OCI-LY1 (cell line): ENCODE measurements at regions not wholly inside any gene's neighbourhood (a gene's known extent, or its start where the extent isn't known, plus 50 kb on each side); places are given as distances from the start of the nearest gene placed in this dataset.

Source experiments
- H2AFZ ChIP-seq: fragments of 200-600 bp; sonication (generic), shearing (Covaris generic); 2 replicates; pipeline ENCODE4 v1.6.0; 2014; ENCODE audit warnings: antibody characterized with exemption, mild to moderate bottlenecking, low read length
- H3F3A ChIP-seq: fragments of 200-600 bp; sonication (generic), shearing (Covaris generic); 2 replicates; pipeline ENCODE4 v1.6.0; 2014; ENCODE audit warnings: mild to moderate bottlenecking, antibody characterized with exemption, low read length, moderate library complexity; ENCODE audit not compliant: insufficient read depth
- H3K27ac ChIP-seq: fragments of 200-600 bp; sonication (generic); 2 replicates; pipeline ENCODE4 v1.5.1; 2014; ENCODE audit warnings: low read length, mixed run types, mild to moderate bottlenecking, low read depth; ENCODE audit not compliant: poor library complexity, severe bottlenecking
- H3K27me3 ChIP-seq: fragments of 200-600 bp; sonication (generic); 2 replicates; pipeline ENCODE4 v1.6.0; 2014; ENCODE audit warnings: antibody characterized with exemption, mild to moderate bottlenecking, low read length, moderate library complexity; ENCODE audit not compliant: insufficient read depth
- H3K36me3 ChIP-seq: fragments of 200-600 bp; sonication (generic); 2 replicates; pipeline ENCODE4 v1.6.1; 2014; ENCODE audit warnings: mild to moderate bottlenecking, antibody characterized with exemption, low read length, moderate library complexity, mixed read lengths; ENCODE audit not compliant: insufficient read depth
- H3K4me1 ChIP-seq: fragments of 200-600 bp; sonication (generic); 2 replicates; pipeline ENCODE4 v1.5.1; 2014; ENCODE audit warnings: mild to moderate bottlenecking, low read length, moderate library complexity; ENCODE audit not compliant: insufficient read depth, severe bottlenecking
- H3K4me2 ChIP-seq: fragments of 200-600 bp; sonication (generic), shearing (Covaris generic); 2 replicates; pipeline ENCODE4 v1.6.1; 2014; ENCODE audit warnings: low read length
- H3K4me3 ChIP-seq: fragments of 200-600 bp; sonication (generic); 2 replicates; pipeline ENCODE4 v1.5.1; 2014; ENCODE audit warnings: low read length, low read depth, mild to moderate bottlenecking, mixed read lengths; ENCODE audit not compliant: poor library complexity, severe bottlenecking
- H3K79me2 ChIP-seq: fragments of 200-600 bp; shearing (Covaris generic); 2 replicates; pipeline ENCODE4 v1.6.1; 2016; ENCODE audit warnings: mixed run types, low read length, mixed read lengths; ENCODE audit not compliant: insufficient read depth
- H3K9ac ChIP-seq: fragments of 200-600 bp; sonication (generic), shearing (Covaris generic); 2 replicates; pipeline ENCODE4 v1.6.1; 2014; ENCODE audit warnings: mild to moderate bottlenecking, low read length, mixed read lengths
- H3K9me2 ChIP-seq: fragments of 200-600 bp; sonication (generic), shearing (Covaris generic); 2 replicates; pipeline ENCODE4 v1.6.1; 2014; ENCODE audit warnings: low read depth, mild to moderate bottlenecking, low read length, mixed read lengths
- H3K9me3 ChIP-seq: fragments of 200-600 bp; shearing (Covaris generic); 2 replicates; pipeline ENCODE4 v1.6.1; 2014; ENCODE audit warnings: low read length, mixed read lengths
- H4K20me1 ChIP-seq: fragments of 200-600 bp; sonication (generic), shearing (Covaris generic); 2 replicates; pipeline ENCODE4 v1.6.0; 2016; ENCODE audit warnings: mild to moderate bottlenecking, low read length; ENCODE audit not compliant: insufficient read depth
- CTCF ChIP-seq: fragments of 200-600 bp; sonication (generic), shearing (Covaris generic); IDR thresholded peaks from 2 replicates; pipeline ENCODE4 v1.5.1; 2017; ENCODE audit warnings: mild to moderate bottlenecking, antibody characterized with exemption, low read length, moderate library complexity, mixed read lengths
- EZH2 ChIP-seq: fragments of 200-600 bp; sonication (generic), shearing (Covaris generic); IDR thresholded peaks from 2 replicates; pipeline ENCODE4 v1.8.0; 2017; ENCODE audit warnings: borderline replicate concordance, mixed run types, mild to moderate bottlenecking, antibody characterized with exemption, low read length, moderate library complexity, mixed read lengths

- Histone ChIP-seq H3F3A (no peaks in the 10 kb centered on the region), H4K20me1 (no peaks in the 10 kb centered on the region), H3K4me3 (no peak overlapping the region), H3K4me2 (no peak overlapping the region), H3K4me1 (peaks cover 18% of the 10 kb centered on the region), H3K9me3 (no peaks in the 10 kb centered on the region), H3K9ac (no peak overlapping the region), H3K36me3 (no peaks in the 10 kb centered on the region), H2AFZ (no peak overlapping the region), H3K27ac (no peak overlapping the region), H3K27me3 (no peaks in the 10 kb centered on the region), H3K9me2 (no peaks in the 10 kb centered on the region), H3K79me2 (no peaks in the 10 kb centered on the region)
- TF ChIP-seq EZH2 (no peak), CTCF (no peak)
These were observed 59.7 kb upstream of the PHLPP1 start for GRCh38 chr18:62655520-62656219.

DNA sequence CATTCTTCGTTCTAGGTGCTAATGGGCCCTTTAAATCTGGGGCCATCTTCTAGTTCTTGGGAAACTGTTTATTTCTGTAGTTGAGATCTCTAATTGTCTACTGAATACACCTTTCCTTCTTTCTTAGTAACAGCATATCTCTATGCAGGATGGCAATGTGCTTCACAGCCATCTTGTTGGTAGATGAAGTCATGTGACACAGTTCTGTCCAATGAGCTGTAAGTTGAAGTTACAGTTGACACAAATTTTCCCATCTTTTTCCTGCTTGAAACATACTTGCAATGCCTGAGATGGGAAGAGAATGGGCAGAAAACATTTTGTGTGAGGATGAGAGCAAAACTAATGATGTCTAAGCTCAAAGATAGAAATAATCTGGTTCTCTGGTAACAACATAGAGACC lies 57.3 kb upstream of the PHLPP1 start:
- no peak for TF ChIP-seq CTCF
- no peak for TF ChIP-seq EZH2
- Histone ChIP-seq H3K4me1 (no peaks in the 10 kb centered on the region), H3K9me2 (no peaks in the 10 kb centered on the region), H3K9ac (no peak overlapping the region), H3K27ac (no peak overlapping the region), H4K20me1 (no peaks in the 10 kb centered on the region), H3K36me3 (no peaks in the 10 kb centered on the region), H3K4me3 (no peak overlapping the region), H3K4me2 (no peak overlapping the region), H3K9me3 (no peaks in the 10 kb centered on the region), H3F3A (no peaks in the 10 kb centered on the region), H2AFZ (no peak overlapping the region), H3K79me2 (no peaks in the 10 kb centered on the region), H3K27me3 (no peaks in the 10 kb centered on the region)

DNA sequence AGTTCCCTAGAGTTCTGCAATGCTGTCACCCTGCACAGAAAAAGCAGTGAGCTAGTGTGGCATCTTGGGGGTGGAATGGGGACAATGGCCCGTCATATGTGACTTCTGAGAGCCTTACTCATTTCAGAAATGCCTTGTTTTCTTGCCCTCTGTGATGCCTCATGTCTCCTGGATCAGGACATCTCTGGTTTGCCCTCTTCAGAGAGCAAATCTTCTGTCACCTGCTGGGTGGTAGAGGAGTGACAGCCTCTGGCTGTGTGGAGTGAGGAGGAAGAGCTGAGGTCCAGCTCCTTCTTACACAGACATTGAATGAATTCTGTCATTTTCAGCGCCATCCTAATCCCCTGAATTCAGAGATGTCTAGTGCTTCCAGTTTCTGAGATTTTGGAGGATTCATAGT lies 55.6 kb upstream of the PHLPP1 start:
- Histone ChIP-seq H3K27ac (no peak overlapping the region), H3K4me3 (no peak overlapping the region), H2AFZ (no peak overlapping the region), H3F3A (no peaks in the 10 kb centered on the region), H3K79me2 (no peaks in the 10 kb centered on the region), H3K4me1 (no peaks in the 10 kb centered on the region), H3K9me3 (no peaks in the 10 kb centered on the region), H3K27me3 (no peaks in the 10 kb centered on the region), H3K9ac (no peak overlapping the region), H3K9me2 (no peaks in the 10 kb centered on the region), H4K20me1 (no peaks in the 10 kb centered on the region), H3K36me3 (no peaks in the 10 kb centered on the region), H3K4me2 (no peak overlapping the region)
- TF ChIP-seq EZH2: no peak
- no peak for TF ChIP-seq CTCF
